Mesenchymal stem cell (in vitro differentiated cells and primary cell): ENCODE measurements at regions not wholly inside any gene's neighbourhood (a gene's known extent, or its start where the extent isn't known, plus 50 kb on each side); places are given as distances from the start of the nearest gene placed in this dataset.

Experiments
- DNase-seq: peaks from one replicate; pipeline ENCODE4 v3.0.0-alpha.2; 2013
- H2AFZ ChIP-seq: one replicate; pipeline ENCODE4 v1.6.1; 2013; ENCODE audit warnings: low read depth, mild to moderate bottlenecking, control low read depth, inconsistent platforms, low read length, moderate library complexity
- H2AK5ac ChIP-seq: 2 replicates; pipeline ENCODE4 v1.6.1; 2013; ENCODE audit warnings: low read length, moderate library complexity, mild to moderate bottlenecking, inconsistent platforms; ENCODE audit not compliant: severe bottlenecking
- H2BK120ac ChIP-seq: one replicate; pipeline ENCODE4 v1.6.1; 2013; ENCODE audit warnings: low read depth, mild to moderate bottlenecking, inconsistent platforms, low read length, moderate library complexity
- H2BK12ac ChIP-seq, 2 experiments: one replicate each; pipeline ENCODE4 v1.6.1; 2013; ENCODE audit warnings: inconsistent platforms in 2 of 2, low read length in 2 of 2, mild to moderate bottlenecking in 2 of 2, moderate library complexity in 2 of 2, control low read depth in 1 of 2
- H2BK15ac ChIP-seq: one replicate; pipeline ENCODE4 v1.6.1; 2013; ENCODE audit warnings: mild to moderate bottlenecking, low read depth, inconsistent platforms; ENCODE audit not compliant: poor library complexity, severe bottlenecking
- H2BK5ac ChIP-seq: 2 replicates; pipeline ENCODE4 v1.6.1; 2013; ENCODE audit warnings: low read depth, mild to moderate bottlenecking, low read length, control low read depth, inconsistent platforms; ENCODE audit not compliant: poor library complexity, severe bottlenecking
- H3K14ac ChIP-seq, 2 experiments: one replicate each; pipeline ENCODE4 v1.6.1; 2013; ENCODE audit warnings: inconsistent platforms in 2 of 2, low read length in 2 of 2, control low read depth in 1 of 2, mild to moderate bottlenecking in 1 of 2, moderate library complexity in 1 of 2
- H3K18ac ChIP-seq, 2 experiments: one replicate each; pipeline ENCODE4 v1.6.1; 2013; ENCODE audit warnings: inconsistent platforms in 2 of 2, low read length in 2 of 2, control low read depth in 1 of 2, low read depth in 1 of 2, mild to moderate bottlenecking in 1 of 2
- H3K23ac ChIP-seq, 2 experiments: one replicate each; pipeline ENCODE4 v1.6.1; 2013; ENCODE audit warnings: inconsistent platforms in 2 of 2, low read length in 2 of 2, mild to moderate bottlenecking in 2 of 2, moderate library complexity in 2 of 2, control low read depth in 1 of 2
- H3K27ac ChIP-seq: 2 replicates; pipeline ENCODE4 v1.5.1; 2013; ENCODE audit warnings: mild to moderate bottlenecking, moderate library complexity, low read length, control low read depth, inconsistent platforms; ENCODE audit not compliant: poor library complexity, severe bottlenecking
- H3K27me3 ChIP-seq, 2 experiments: 2 replicates each; pipeline versions ENCODE4 v1.6.1 to v1.7.0; 2013; ENCODE audit warnings: low read length in 2 of 2, mild to moderate bottlenecking in 2 of 2, moderate library complexity in 2 of 2, control low read depth in 1 of 2, inconsistent platforms in 1 of 2; ENCODE audit not compliant: control insufficient read depth in 1 of 2, insufficient read depth in 1 of 2
- H3K36me3 ChIP-seq, 2 experiments: 2 replicates each; pipeline versions ENCODE4 v1.6.1 to v1.7.0; 2013; ENCODE audit warnings: low read length in 2 of 2, control low read depth in 1 of 2, inconsistent platforms in 1 of 2, low read depth in 1 of 2, mild to moderate bottlenecking in 1 of 2; ENCODE audit not compliant: insufficient read depth in 2 of 2, control insufficient read depth in 1 of 2
- H3K4ac ChIP-seq, 2 experiments: one replicate each; pipeline ENCODE4 v1.6.1; 2013; ENCODE audit warnings: inconsistent platforms in 2 of 2, low read length in 2 of 2, mild to moderate bottlenecking in 2 of 2, moderate library complexity in 2 of 2, control low read depth in 1 of 2, low read depth in 1 of 2
- H3K4me1 ChIP-seq: 2 replicates; pipeline ENCODE4 v1.6.1; 2013; ENCODE audit warnings: low read depth, low read length, control low read depth; ENCODE audit not compliant: control insufficient read depth, insufficient read depth
- H3K4me2 ChIP-seq: 2 replicates; pipeline ENCODE4 v1.6.1; 2013; ENCODE audit warnings: low read length, mild to moderate bottlenecking, inconsistent platforms; ENCODE audit not compliant: poor library complexity, severe bottlenecking
- H3K4me3 ChIP-seq, 2 experiments: 2 replicates each; pipeline versions ENCODE4 v1.5.1 to v1.7.0; 2013; ENCODE audit warnings: low read length in 2 of 2, mild to moderate bottlenecking in 2 of 2, control low read depth in 1 of 2, low read depth in 1 of 2; ENCODE audit not compliant: insufficient read depth in 1 of 2
- H3K79me1 ChIP-seq: replicated peaks from 2 replicates; pipeline ENCODE4 v1.6.1; 2013; ENCODE audit warnings: mild to moderate bottlenecking, control low read depth, low read length, inconsistent platforms; ENCODE audit not compliant: poor library complexity, severe bottlenecking
- H3K9ac ChIP-seq: 2 replicates; pipeline ENCODE4 v1.7.0; 2013; ENCODE audit warnings: mild to moderate bottlenecking, low read length, moderate library complexity
- H3K9me3 ChIP-seq: 2 replicates; pipeline ENCODE4 v1.7.0; 2013; ENCODE audit warnings: mild to moderate bottlenecking, low read length; ENCODE audit not compliant: control insufficient read depth
- H4K8ac ChIP-seq: one replicate; pipeline ENCODE4 v1.6.1; 2013; ENCODE audit warnings: inconsistent platforms, mild to moderate bottlenecking, low read length, moderate library complexity
- H4K91ac ChIP-seq: one replicate; pipeline ENCODE4 v1.6.1; 2013; ENCODE audit warnings: mild to moderate bottlenecking, low read length, inconsistent platforms
- WGBS: methylation state at CpG from one replicate; pipeline ENCODE4 v1.1.7; 2013; ENCODE audit warnings: mixed read lengths; 5-methylcytosine and 5-hydroxymethylcytosine counted together

GRCh38 chr11:8330896-8331295 lies 67.2 kb upstream of the LMO1 start:
- H3K36me3 ChIP-seq = no peaks in the 10 kb centered on the region
- H3K4ac ChIP-seq = no peak overlapping the region
- H3K4me2 ChIP-seq = no peak overlapping the region
- H3K4me3 ChIP-seq = no peak overlapping the region
- H3K23ac ChIP-seq = no peak overlapping the region
- H2AK5ac ChIP-seq = no peak overlapping the region
- no peak overlapping the region for H2BK120ac ChIP-seq
- no peak overlapping the region for H3K27ac ChIP-seq
- no peaks in the 10 kb centered on the region for H3K79me1 ChIP-seq
- H3K4me1 ChIP-seq = peaks cover 39% of the 10 kb centered on the region
- no peak overlapping the region for H2BK12ac ChIP-seq
- 98% methylated on average over 6 of the region's 6 CpGs for WGBS
- no peak overlapping the region for H2BK15ac ChIP-seq
- H3K9ac ChIP-seq = no peak overlapping the region
- H2BK5ac ChIP-seq = no peak overlapping the region
- no peak overlapping the region for H4K8ac ChIP-seq
- H3K18ac ChIP-seq = no peak overlapping the region
- H2AFZ ChIP-seq = no peak overlapping the region
- H4K91ac ChIP-seq = no peak overlapping the region
- no peaks in the 10 kb centered on the region for H3K9me3 ChIP-seq
- peaks cover 4 to 24% of the 10 kb centered on the region in 2 experiments for H3K27me3 ChIP-seq
- DNase-seq = no peak
- H3K14ac ChIP-seq = no peak overlapping the region

- no peak overlapping the region for H2BK5ac ChIP-seq
- peaks cover 7 to 28% of the 10 kb centered on the region in 2 experiments for H3K27me3 ChIP-seq
- H3K4me1 ChIP-seq = peaks cover 37% of the 10 kb centered on the region
- H3K18ac ChIP-seq = no peak overlapping the region
- H2BK12ac ChIP-seq = no peak overlapping the region
- H2BK120ac ChIP-seq = no peak overlapping the region
- WGBS = 58% methylated on average over 10 of the region's 10 CpGs
- H3K14ac ChIP-seq = no peak overlapping the region
- no peaks in the 10 kb centered on the region for H3K79me1 ChIP-seq
- no peak overlapping the region for H3K4me3 ChIP-seq
- H3K23ac ChIP-seq = no peak overlapping the region
- no peak for DNase-seq
- no peak overlapping the region for H3K9ac ChIP-seq
- no peak overlapping the region for H3K27ac ChIP-seq
- no peaks in the 10 kb centered on the region for H3K36me3 ChIP-seq
- H4K8ac ChIP-seq = no peak overlapping the region
- H2AK5ac ChIP-seq = no peak overlapping the region
- H3K4ac ChIP-seq = no peak overlapping the region
- peak overlapping the region; percentile 37 for H3K4me2 ChIP-seq
- no peak overlapping the region for H2BK15ac ChIP-seq
- H4K91ac ChIP-seq = no peak overlapping the region
- no peak overlapping the region for H2AFZ ChIP-seq
- H3K9me3 ChIP-seq = no peaks in the 10 kb centered on the region
These were observed 66.7 kb upstream of the LMO1 start for GRCh38 chr11:8330404-8330803.

GRCh38 chr11:8329847-8330361 lies 66.2 kb upstream of the LMO1 start:
- no peak overlapping the region for H2AK5ac ChIP-seq
- H4K8ac ChIP-seq = no peak overlapping the region
- H3K4me2 ChIP-seq = peak overlapping the region; percentile 37
- no peak overlapping the region for H3K18ac ChIP-seq
- DNase-seq = no peak
- H3K36me3 ChIP-seq = no peaks in the 10 kb centered on the region
- no peak overlapping the region for H3K27ac ChIP-seq
- no peak overlapping the region for H3K9ac ChIP-seq
- no peak overlapping the region for H3K14ac ChIP-seq
- H2BK12ac ChIP-seq = no peak overlapping the region
- H2BK120ac ChIP-seq = no peak overlapping the region
- no peaks in the 10 kb centered on the region for H3K9me3 ChIP-seq
- H3K79me1 ChIP-seq = no peaks in the 10 kb centered on the region
- H3K4ac ChIP-seq = no peak overlapping the region
- peaks cover 37% of the 10 kb centered on the region for H3K4me1 ChIP-seq
- peaks cover 8 to 28% of the 10 kb centered on the region in 2 experiments for H3K27me3 ChIP-seq
- no peak overlapping the region for H3K4me3 ChIP-seq
- no peak overlapping the region for H2BK15ac ChIP-seq
- no peak overlapping the region for H4K91ac ChIP-seq
- H3K23ac ChIP-seq = no peak overlapping the region
- no peak overlapping the region for H2BK5ac ChIP-seq
- 55% methylated on average over 17 of the region's 17 CpGs for WGBS
- H2AFZ ChIP-seq = no peak overlapping the region

GRCh38 chr11:8329336-8329735 lies 65.7 kb upstream of the LMO1 start:
- Histone ChIP-seq H3K4ac (no peak overlapping the region), H3K4me2 (peak overlapping the region; percentile 53), H3K18ac (no peak overlapping the region), H3K36me3 (no peaks in the 10 kb centered on the region), H3K27me3 (peaks cover 8 to 28% of the 10 kb centered on the region in 2 experiments), H3K23ac (no peak overlapping the region), H2AFZ (peak overlapping the region; percentile 84), H2AK5ac (no peak overlapping the region), H3K9me3 (no peaks in the 10 kb centered on the region), H3K9ac (no peak overlapping the region), H2BK15ac (no peak overlapping the region), H4K91ac (no peak overlapping the region), H4K8ac (no peak overlapping the region), H3K27ac (no peak overlapping the region), H2BK12ac (no peak overlapping the region), H3K4me1 (peaks cover 35% of the 10 kb centered on the region), H2BK120ac (no peak overlapping the region), H2BK5ac (no peak overlapping the region), H3K14ac (no peak overlapping the region), H3K4me3 (no peak overlapping the region), H3K79me1 (no peaks in the 10 kb centered on the region)
- no peak for DNase-seq
- no CpG with 5 or more reads among the region's 6 CpGs for WGBS
